Right atrium auricular region (tissue), 2 donors: ENCODE measurements at regions not wholly inside any gene's neighbourhood (a gene's known extent, or its start where the extent isn't known, plus 50 kb on each side); places are given as distances from the start of the nearest gene placed in this dataset.

Source experiments
- DNase-seq: peaks from one replicate; pipeline ENCODE4 v3.0.0-alpha.2; 2019; ENCODE audit warnings: low spot score
- H3K27ac ChIP-seq, 2 donors: fragments of 200-600 bp; sonication (generic); 1 replicate in 1 of 2; 2 replicates in 1 of 2; pipeline ENCODE4 v1.5.1; 2016 to 2019
- H3K27me3 ChIP-seq, 2 donors: fragments of 200-600 bp; sonication (generic); one replicate each; pipeline versions ENCODE4 v1.5.1 to v1.6.0; 2017 to 2019
- H3K36me3 ChIP-seq: fragments of 200-600 bp; sonication (generic); one replicate; pipeline ENCODE4 v1.5.1; 2016
- H3K4me1 ChIP-seq, 2 donors: fragments of 200-600 bp; sonication (generic); one replicate each; pipeline versions ENCODE4 v1.5.1 to v1.6.0; 2017 to 2019
- H3K4me3 ChIP-seq, 2 donors: fragments of 200-600 bp; sonication (generic); 1 replicate in 1 of 2; 2 replicates in 1 of 2; pipeline ENCODE4 v1.5.1; 2017 to 2019; ENCODE audit warnings: mild to moderate bottlenecking in 1 of 2, moderate library complexity in 1 of 2
- H3K9me3 ChIP-seq, 2 donors: fragments of 200-600 bp; sonication (generic); one replicate each; pipeline ENCODE4 v1.5.1; 2019
- TF ChIP-seq, protein P1 (sequence below), 2 donors: fragments of 200-600 bp; sonication (generic); IDR thresholded peaks; one replicate each; pipeline ENCODE4 v1.5.1; 2019; ENCODE audit warnings: antibody characterized with exemption in 2 of 2

DNA sequence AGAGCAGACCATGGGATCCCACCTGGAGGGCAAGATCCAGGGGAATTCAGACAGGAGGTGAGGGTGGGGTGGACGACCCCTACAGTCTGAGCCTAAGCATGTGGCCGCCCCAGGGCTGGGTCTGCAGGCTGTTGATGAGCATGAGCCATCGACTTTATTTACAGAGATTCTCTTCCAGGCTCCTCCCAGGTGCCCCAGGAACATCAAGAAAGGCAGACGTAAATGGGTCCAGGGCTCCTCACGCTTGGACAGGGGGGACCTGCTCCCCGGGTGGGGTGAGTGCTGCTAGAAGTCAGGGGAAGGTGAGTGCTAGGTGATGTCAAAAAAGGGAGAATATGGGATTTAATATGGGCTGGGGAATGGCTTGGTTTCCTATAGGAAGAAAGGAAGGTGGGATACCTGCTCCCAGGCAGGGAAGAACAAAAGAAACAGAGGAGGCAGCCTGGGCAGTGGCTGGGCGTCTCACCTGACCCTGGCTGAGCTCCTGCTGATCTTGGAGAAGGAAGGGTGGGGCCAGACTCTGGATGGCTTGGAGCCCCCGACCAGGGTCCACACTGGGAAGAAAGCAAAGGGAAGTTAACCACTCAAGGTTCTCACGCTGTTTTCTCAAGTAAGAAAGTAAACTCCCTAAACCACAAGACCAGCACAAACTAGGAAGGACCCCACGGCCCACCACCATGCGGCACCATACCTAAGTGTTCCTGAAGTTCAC is 162.1 kb upstream of the SHH start:
- no peaks in the 10 kb centered on the region for H3K4me1 ChIP-seq
- no peaks in the 10 kb centered on the region for H3K36me3 ChIP-seq
- no peaks in the 10 kb centered on the region for H3K27me3 ChIP-seq
- no peak overlapping the region for H3K4me3 ChIP-seq
- H3K9me3 ChIP-seq, result no peaks in the 10 kb centered on the region
- no peak overlapping the region for H3K27ac ChIP-seq
- DNase-seq, result no peak
- TF ChIP-seq, protein P1, sequence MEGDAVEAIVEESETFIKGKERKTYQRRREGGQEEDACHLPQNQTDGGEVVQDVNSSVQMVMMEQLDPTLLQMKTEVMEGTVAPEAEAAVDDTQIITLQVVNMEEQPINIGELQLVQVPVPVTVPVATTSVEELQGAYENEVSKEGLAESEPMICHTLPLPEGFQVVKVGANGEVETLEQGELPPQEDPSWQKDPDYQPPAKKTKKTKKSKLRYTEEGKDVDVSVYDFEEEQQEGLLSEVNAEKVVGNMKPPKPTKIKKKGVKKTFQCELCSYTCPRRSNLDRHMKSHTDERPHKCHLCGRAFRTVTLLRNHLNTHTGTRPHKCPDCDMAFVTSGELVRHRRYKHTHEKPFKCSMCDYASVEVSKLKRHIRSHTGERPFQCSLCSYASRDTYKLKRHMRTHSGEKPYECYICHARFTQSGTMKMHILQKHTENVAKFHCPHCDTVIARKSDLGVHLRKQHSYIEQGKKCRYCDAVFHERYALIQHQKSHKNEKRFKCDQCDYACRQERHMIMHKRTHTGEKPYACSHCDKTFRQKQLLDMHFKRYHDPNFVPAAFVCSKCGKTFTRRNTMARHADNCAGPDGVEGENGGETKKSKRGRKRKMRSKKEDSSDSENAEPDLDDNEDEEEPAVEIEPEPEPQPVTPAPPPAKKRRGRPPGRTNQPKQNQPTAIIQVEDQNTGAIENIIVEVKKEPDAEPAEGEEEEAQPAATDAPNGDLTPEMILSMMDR (IDR thresholded peaks at IDR 0.05), result no peak

DNA sequence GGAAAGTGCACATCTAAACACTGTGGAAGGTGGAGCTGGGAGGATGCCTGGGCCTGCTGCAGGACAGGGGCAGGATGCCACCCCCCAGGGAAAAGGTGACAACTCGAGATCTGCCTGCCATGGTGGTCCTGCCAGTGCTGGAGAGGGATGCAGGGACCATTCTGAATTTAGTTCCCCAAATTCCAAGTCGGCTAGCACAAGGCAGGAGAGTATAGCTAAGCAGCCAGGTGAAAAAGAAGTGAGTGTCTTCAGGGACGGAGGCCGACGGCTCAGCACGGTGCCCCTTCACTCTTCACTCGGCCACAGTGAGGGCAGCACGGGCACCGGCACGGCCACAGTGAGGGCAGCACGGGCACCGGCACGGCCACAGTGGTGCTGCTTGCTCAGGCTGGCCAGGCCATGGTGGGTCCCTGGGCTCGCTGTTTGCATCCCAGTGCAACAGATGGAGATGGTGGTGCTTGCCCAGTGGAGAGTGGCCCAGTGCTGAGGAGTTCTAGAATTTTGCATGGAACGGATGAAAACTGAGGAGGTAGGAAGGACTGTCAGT is 161.3 kb upstream of the SHH start:
- H3K4me1 ChIP-seq, result no peaks in the 10 kb centered on the region
- H3K36me3 ChIP-seq, result no peaks in the 10 kb centered on the region
- H3K27me3 ChIP-seq, result no peaks in the 10 kb centered on the region
- no peaks in the 10 kb centered on the region for H3K9me3 ChIP-seq
- TF ChIP-seq, protein P1 (IDR thresholded peaks at IDR 0.05), result no peak
- H3K4me3 ChIP-seq, result no peak overlapping the region
- no peak for DNase-seq
- no peak overlapping the region for H3K27ac ChIP-seq

DNA sequence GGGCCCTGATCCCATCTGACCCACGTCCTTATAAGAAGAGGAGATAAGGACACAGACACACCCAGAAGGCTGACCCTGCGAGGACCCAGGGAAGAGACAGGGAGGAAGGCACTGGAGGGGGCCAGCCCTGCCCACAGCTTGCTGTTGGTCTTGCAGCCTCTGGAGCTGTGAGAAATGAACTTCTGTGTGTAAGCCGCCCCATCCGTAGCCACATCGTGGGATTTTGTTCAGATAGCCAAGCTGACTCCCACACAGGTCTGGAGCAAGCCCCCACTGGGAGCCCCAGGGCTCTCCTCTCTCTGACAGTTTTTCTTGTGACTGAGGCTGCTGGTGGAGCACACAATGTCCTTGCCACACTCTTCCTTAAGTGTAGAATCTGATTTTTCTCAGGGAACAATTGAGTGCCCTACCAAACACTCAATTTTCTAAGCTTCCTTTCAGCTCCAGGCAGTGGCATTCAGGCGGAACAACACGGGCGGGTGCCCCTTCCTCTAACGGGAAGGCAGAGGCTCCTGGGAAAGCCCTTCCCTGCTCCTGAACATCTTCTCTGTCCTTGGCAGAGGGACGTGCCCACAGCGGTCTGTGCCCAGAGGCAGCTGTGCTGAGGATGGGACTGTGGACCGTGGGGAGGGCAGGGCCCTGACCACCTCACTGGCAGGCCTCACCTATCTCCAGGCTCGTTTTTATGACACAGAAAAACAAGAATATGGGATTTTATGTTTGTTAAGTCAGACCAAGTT is 160.6 kb upstream of the SHH start:
- no peaks in the 10 kb centered on the region for H3K9me3 ChIP-seq
- no peaks in the 10 kb centered on the region for H3K27me3 ChIP-seq
- H3K36me3 ChIP-seq, result no peaks in the 10 kb centered on the region
- H3K4me3 ChIP-seq, result no peak overlapping the region
- H3K27ac ChIP-seq, result no peak overlapping the region
- no peaks in the 10 kb centered on the region for H3K4me1 ChIP-seq
- TF ChIP-seq, protein P1 (IDR thresholded peaks at IDR 0.05), result no peak
- DNase-seq, result no peak

DNA sequence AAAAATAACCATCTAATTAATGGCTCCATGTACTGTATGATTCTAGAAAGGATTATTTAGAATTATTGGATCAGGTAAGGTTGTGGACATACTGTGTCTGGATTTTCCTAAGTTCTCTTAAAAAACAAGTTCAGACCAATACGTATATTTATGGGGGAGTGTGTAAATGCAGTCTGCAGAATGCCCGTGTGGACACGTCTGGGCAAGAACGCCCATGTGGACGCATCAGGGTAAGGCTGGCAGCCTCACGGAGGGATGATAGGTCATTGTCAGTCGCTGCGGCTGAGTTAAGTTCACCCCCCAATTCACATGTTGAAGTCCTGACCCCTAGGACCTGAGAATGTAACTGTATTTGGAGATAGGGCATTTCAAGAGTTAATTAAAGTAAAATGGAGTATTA is 160.0 kb upstream of the SHH start:
- no peak for DNase-seq
- H3K27ac ChIP-seq, result no peak overlapping the region

DNA sequence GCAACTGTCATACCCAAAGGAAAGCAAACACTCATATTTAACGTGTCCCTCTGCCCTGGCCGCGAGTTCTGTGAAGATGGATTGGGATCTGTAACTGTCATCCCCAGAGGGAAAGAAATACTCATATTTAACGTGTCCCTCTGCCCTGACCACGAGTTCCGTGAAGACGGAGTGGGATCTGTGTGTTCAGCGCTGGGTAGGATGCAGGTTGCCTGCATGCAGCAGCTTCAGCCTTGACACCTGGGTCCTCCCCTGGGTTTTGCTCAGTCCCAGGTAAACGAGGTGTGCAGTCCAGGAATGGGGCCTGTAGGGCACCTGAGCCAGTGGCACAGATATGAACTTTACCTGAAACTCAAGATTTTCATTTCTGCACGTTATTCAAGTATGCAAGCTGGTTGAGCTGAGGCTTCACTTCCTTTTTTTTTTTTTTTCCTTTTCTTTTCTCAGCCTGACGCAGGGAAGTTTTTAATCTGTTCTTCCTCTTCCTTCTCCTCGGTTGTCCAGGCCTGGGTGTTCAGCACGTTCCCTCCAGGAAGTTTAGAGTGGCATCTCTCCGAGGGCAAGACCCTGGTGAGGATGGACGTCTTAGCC is 159.0 kb upstream of the SHH start:
- H3K27me3 ChIP-seq, result no peaks in the 10 kb centered on the region
- no peaks in the 10 kb centered on the region for H3K9me3 ChIP-seq

More for the DNA sequence above, 160.0 kb upstream of the SHH start:
- H3K4me1 ChIP-seq, result no peaks in the 10 kb centered on the region
- TF ChIP-seq, protein P1 (IDR thresholded peaks at IDR 0.05), result no peak
- no peak overlapping the region for H3K4me3 ChIP-seq
- no peaks in the 10 kb centered on the region for H3K9me3 ChIP-seq
- no peaks in the 10 kb centered on the region for H3K27me3 ChIP-seq
- H3K36me3 ChIP-seq, result no peaks in the 10 kb centered on the region

More for the DNA sequence above, 159.0 kb upstream of the SHH start:
- Histone ChIP-seq H3K4me3 (no peak overlapping the region), H3K27ac (no peak overlapping the region), H3K4me1 (no peaks in the 10 kb centered on the region), H3K36me3 (no peaks in the 10 kb centered on the region)
- TF ChIP-seq, protein P1 (IDR thresholded peaks at IDR 0.05), result no peak
- DNase-seq, result no peak
